H1 (cell line): ENCODE measurements at regions not wholly inside any gene's neighbourhood (a gene's known extent, or its start where the extent isn't known, plus 50 kb on each side); places are given as distances from the start of the nearest gene placed in this dataset.

Experiments
- CTCF ChIA-PET: fragments of 300-600 bp; sonication (Branson Sonifier 250); formaldehyde crosslinking; loops from one replicate; lab custom pipeline; 2021; ENCODE audit not compliant: partially characterized antibody; lab: Charles Lee
- POLR2A ChIA-PET: fragments of 300-600 bp; sonication (Branson Sonifier 250); formaldehyde crosslinking; loops from one replicate; lab custom pipeline; 2021; ENCODE audit warnings: inconsistent platforms; ENCODE audit not compliant: partially characterized antibody; lab: Charles Lee
- DNase-seq, 2 experiments: peaks; one replicate each; pipeline versions ENCODE4 v3.0.0 to v3.0.0-alpha.2; 2010 to 2022; ENCODE audit warnings: low spot score in 2 of 2, low read depth in 1 of 2, mixed read lengths in 1 of 2
- FAIRE-seq: peaks from 2 replicates; lab custom pipeline; 2011; peaks lifted over from hg19 to GRCh38; lab: Jason Lieb, UNC
- H2AFZ ChIP-seq: 2 replicates; pipeline ENCODE4 v1.8.1; 2012; ENCODE audit warnings: low read length, inconsistent platforms
- H2AK5ac ChIP-seq: 2 replicates; pipeline ENCODE4 v1.6.1; 2013; ENCODE audit warnings: low read depth, low read length
- H2BK120ac ChIP-seq: replicated peaks from 2 replicates; pipeline ENCODE3; 2013; ENCODE audit warnings: low read depth, low read length, inconsistent platforms
- H2BK12ac ChIP-seq: 2 replicates; pipeline ENCODE4 v1.6.1; 2013; ENCODE audit warnings: low read depth, low read length
- H2BK15ac ChIP-seq: 2 replicates; pipeline ENCODE4 v1.6.1; 2013; ENCODE audit warnings: low read length
- H2BK20ac ChIP-seq: 2 replicates; pipeline ENCODE4 v1.6.1; 2013; ENCODE audit warnings: low read length
- H2BK5ac ChIP-seq: 2 replicates; pipeline ENCODE4 v1.6.1; 2013; ENCODE audit warnings: low read depth, low read length
- H3K14ac ChIP-seq: 2 replicates; pipeline ENCODE4 v1.6.1; 2013; ENCODE audit warnings: inconsistent platforms; ENCODE audit not compliant: insufficient read length
- H3K18ac ChIP-seq: 2 replicates; pipeline ENCODE4 v1.6.1; 2013; ENCODE audit warnings: low read length; ENCODE audit errors: extremely low read depth
- H3K23ac ChIP-seq: 2 replicates; pipeline ENCODE4 v1.6.1; 2013; ENCODE audit warnings: inconsistent platforms; ENCODE audit not compliant: insufficient read length
- H3K23me2 ChIP-seq: 2 replicates; pipeline ENCODE4 v1.6.1; 2013; ENCODE audit warnings: low read depth, low read length
- H3K27ac ChIP-seq: 2 replicates; pipeline ENCODE4 v1.6.1; 2011; ENCODE audit warnings: low read depth, low read length, inconsistent platforms
- H3K27me3 ChIP-seq, 4 experiments: replicated peaks in 1 of 4; 1 replicate in 1 of 4; 2 replicates in 3 of 4; pipeline versions ENCODE4 v1.6.1 to v1.8.1; 2011 to 2013; ENCODE audit warnings: low read length in 3 of 4, mild to moderate bottlenecking in 3 of 4, inconsistent platforms in 2 of 4, mixed read lengths in 2 of 4, moderate library complexity in 1 of 4; ENCODE audit not compliant: control insufficient read depth in 3 of 4, insufficient read depth in 3 of 4; ENCODE audit errors: extremely low read depth in 1 of 4
- H3K36me3 ChIP-seq, 4 experiments: 2 replicates each; pipeline versions ENCODE4 v1.6.1 to v1.8.1; 2011 to 2013; ENCODE audit warnings: mild to moderate bottlenecking in 4 of 4, low read length in 3 of 4, moderate library complexity in 2 of 4, control low read depth in 1 of 4, inconsistent platforms in 1 of 4; ENCODE audit not compliant: insufficient read depth in 4 of 4, control insufficient read depth in 2 of 4
- H3K4ac ChIP-seq: replicated peaks from 2 replicates; pipeline ENCODE3; 2013; ENCODE audit warnings: low read length, low read depth, mixed read lengths, inconsistent platforms; ENCODE audit not compliant: insufficient read length
- H3K4me1 ChIP-seq, 4 experiments: replicated peaks in 1 of 4; 1 replicate in 1 of 4; 2 replicates in 3 of 4; pipeline versions ENCODE4 v1.6.1 to v1.8.1; 2011 to 2013; ENCODE audit warnings: low read length in 3 of 4, inconsistent platforms in 2 of 4, mixed read lengths in 1 of 4; ENCODE audit not compliant: insufficient read depth in 4 of 4, control insufficient read depth in 3 of 4
- H3K4me2 ChIP-seq, 2 experiments: 2 replicates each; pipeline versions ENCODE4 v1.6.1 to v1.8.1; 2011 to 2013; ENCODE audit warnings: low read depth in 2 of 2, low read length in 2 of 2, control low read depth in 1 of 2, inconsistent platforms in 1 of 2, mild to moderate bottlenecking in 1 of 2; ENCODE audit not compliant: insufficient read depth in 1 of 2
- H3K4me3 ChIP-seq, 4 experiments: fragments of 200-600, 300-600 bp in 1 of 4; sonication (generic), shearing (Covaris generic), sonication (Bioruptor Twin) in 1 of 4; 2 replicates each; pipeline versions ENCODE4 v1.5.1 to v1.8.1; 2011 to 2016; ENCODE audit warnings: low read length in 4 of 4, low read depth in 3 of 4, control low read depth in 2 of 4, inconsistent platforms in 2 of 4, mild to moderate bottlenecking in 2 of 4, mixed read lengths in 1 of 4, moderate library complexity in 1 of 4; ENCODE audit not compliant: insufficient read depth in 2 of 4; ENCODE audit errors: extremely low read depth in 1 of 4
- H3K56ac ChIP-seq: replicated peaks from 2 replicates; pipeline ENCODE3; 2013; ENCODE audit warnings: low read depth, mild to moderate bottlenecking, mixed read lengths, low read length, inconsistent platforms; ENCODE audit not compliant: insufficient read length
- H3K79me1 ChIP-seq: 2 replicates; pipeline ENCODE4 v1.6.1; 2013; ENCODE audit warnings: low read depth, low read length, control low read depth
- H3K79me2 ChIP-seq, 2 experiments: 2 replicates each; pipeline versions ENCODE4 v1.6.1 to v1.8.1; 2012 to 2013; ENCODE audit warnings: low read length in 2 of 2, mild to moderate bottlenecking in 2 of 2, inconsistent platforms in 1 of 2; ENCODE audit not compliant: insufficient read depth in 2 of 2, control insufficient read depth in 1 of 2
- H3K9ac ChIP-seq, 4 experiments: replicated peaks in 1 of 4; 1 replicate in 1 of 4; 2 replicates in 3 of 4; pipeline versions ENCODE4 v1.6.1 to v1.8.1; 2011 to 2013; ENCODE audit warnings: low read depth in 3 of 4, low read length in 3 of 4, control low read depth in 2 of 4, mild to moderate bottlenecking in 2 of 4, moderate library complexity in 2 of 4, inconsistent platforms in 1 of 4; ENCODE audit errors: extremely low read depth in 1 of 4
- H3K9me3 ChIP-seq, 2 experiments: 2 replicates each; pipeline versions ENCODE4 v1.6.1 to v1.8.1; 2012 to 2013; ENCODE audit warnings: mild to moderate bottlenecking in 2 of 2, moderate library complexity in 2 of 2, control low read depth in 1 of 2, inconsistent platforms in 1 of 2, low read depth in 1 of 2, low read length in 1 of 2, mixed read lengths in 1 of 2; ENCODE audit not compliant: insufficient read depth in 2 of 2
- H4K20me1 ChIP-seq, 2 experiments: replicated peaks in 1 of 2; 2 replicates each; pipeline versions ENCODE3 to v1.8.1; 2011 to 2013; ENCODE audit warnings: inconsistent platforms in 2 of 2, low read length in 2 of 2, mild to moderate bottlenecking in 1 of 2; ENCODE audit not compliant: insufficient read depth in 2 of 2, control insufficient read depth in 1 of 2
- H4K5ac ChIP-seq: 2 replicates; pipeline ENCODE4 v1.6.1; 2013; ENCODE audit warnings: low read length, low read depth, mixed read lengths, inconsistent platforms; ENCODE audit not compliant: insufficient read length
- H4K8ac ChIP-seq: 2 replicates; pipeline ENCODE4 v1.8.0; 2013; ENCODE audit warnings: mild to moderate bottlenecking, moderate library complexity, low read length, inconsistent platforms; ENCODE audit not compliant: insufficient read depth; ENCODE audit errors: extremely low read depth
- H4K91ac ChIP-seq: replicated peaks from 2 replicates; pipeline ENCODE3; 2013; ENCODE audit warnings: low read length, mixed read lengths, inconsistent platforms; ENCODE audit not compliant: insufficient read length
- POLR2A ChIP-seq, 2 experiments: IDR thresholded peaks; 1 replicate in 1 of 2; 2 replicates in 1 of 2; pipeline ENCODE4 v1.6.1; 2011; ENCODE audit warnings: low read depth in 2 of 2, low read length in 2 of 2, mild to moderate bottlenecking in 2 of 2; ENCODE audit errors: control extremely low read depth in 1 of 2
- WGBS, 2 experiments: shearing (Covaris generic) in 1 of 2; methylation state at CpG; one replicate each; pipeline versions ENCODE4 v1.1.6 to v1.1.7; 2013 to 2015; ENCODE audit warnings: low lambda C conversion rate in 2 of 2, mixed read lengths in 2 of 2, inconsistent platforms in 1 of 2, low coverage in 1 of 2, missing lambda C conversion rate in 1 of 2; ENCODE audit not compliant: insufficient replicate concordance in 2 of 2, insufficient coverage in 1 of 2, insufficient read length in 1 of 2; ENCODE audit errors: extremely low coverage in 1 of 2, missing lambda C conversion rate in 1 of 2; 5-methylcytosine and 5-hydroxymethylcytosine counted together

GRCh38 chr11:56876621-56877275, 112.0 kb upstream of the OR5AK2 start:
- H2BK5ac ChIP-seq, result no peak overlapping the region
- H3K18ac ChIP-seq, result no peak overlapping the region
- no peak overlapping the region for H3K4me3 ChIP-seq
- no peak overlapping the region for H2BK120ac ChIP-seq
- peaks cover 0 to 6% of the 10 kb centered on the region in 2 experiments; a peak in 3 of 4 replicates for H3K9me3 ChIP-seq
- TF ChIP-seq POLR2A (IDR thresholded peaks at IDR 0.05; ENCODE audit: control extremely low read depth in 1 of 2, low read depth in 2 of 2, low read length in 2 of 2), result no peak
- no peak overlapping the region for H3K9ac ChIP-seq
- H3K79me2 ChIP-seq, result no peaks in the 10 kb centered on the region
- H2BK20ac ChIP-seq, result no peak overlapping the region
- no peak overlapping the region for H3K56ac ChIP-seq
- H3K36me3 ChIP-seq, result no peaks in the 10 kb centered on the region
- H4K20me1 ChIP-seq, result no peaks in the 10 kb centered on the region
- H2AK5ac ChIP-seq, result no peak overlapping the region
- no peak overlapping the region for H3K14ac ChIP-seq
- H3K23me2 ChIP-seq, result no peaks in the 10 kb centered on the region
- DNase-seq, result no peak
- ChIA-PET POLR2A (no interaction called here), CTCF (no interaction called here)
- H3K4me2 ChIP-seq, result no peak overlapping the region
- H3K79me1 ChIP-seq, result no peaks in the 10 kb centered on the region
- no peak overlapping the region for H3K27ac ChIP-seq
- no peak overlapping the region for H4K8ac ChIP-seq
- no peaks in the 10 kb centered on the region for H3K4me1 ChIP-seq
- H4K5ac ChIP-seq, result no peak overlapping the region
- H2BK15ac ChIP-seq, result no peak overlapping the region
- no peak overlapping the region for H2BK12ac ChIP-seq
- no peaks in the 10 kb centered on the region for H3K27me3 ChIP-seq
- no peak overlapping the region for H3K4ac ChIP-seq
- 0 out of 2 replicates have a peak overlapping the region, but pooled peaks have one; percentile 3 for H2AFZ ChIP-seq
- FAIRE-seq, result no peak
- WGBS, 2 experiments, result 93% methylated on average over 3 of the region's 3 CpGs; no CpG with 5 or more reads in 1 of the 2 experiments
- no peak overlapping the region for H4K91ac ChIP-seq
- H3K23ac ChIP-seq, result no peak overlapping the region
